NCI-H1930 (cell line): ENCODE measurements at regions not wholly inside any gene's neighbourhood (a gene's known extent, or its start where the extent isn't known, plus 50 kb on each side); places are given as distances from the start of the nearest gene placed in this dataset.
"Not testable (repeated sequence)": the region's sequence is repeated elsewhere in the genome, so short reads cannot be mapped to it uniquely, and the experiment has no call there.

Experiments used
- DNase-seq, 2 experiments: peaks; one replicate each; lab custom pipeline; 2025; lab: John Stamatoyannopoulos, UW

GRCh38 chr14:38409071-38409705, 153.3 kb upstream of the CLEC14A start:
- no peak for DNase-seq

GRCh38 chr14:38405851-38406635, 150.2 kb upstream of the CLEC14A start:
- no peak for DNase-seq

- DNase-seq: no peak
These were observed 148.7 kb upstream of the CLEC14A start for GRCh38 chr14:38404616-38405015.

GRCh38 chr14:38404100-38404541, 148.2 kb upstream of the CLEC14A start:
- DNase-seq: no peak

- no peak for DNase-seq
These were observed 144.9 kb upstream of the CLEC14A start for GRCh38 chr14:38400751-38401150.

DNA sequence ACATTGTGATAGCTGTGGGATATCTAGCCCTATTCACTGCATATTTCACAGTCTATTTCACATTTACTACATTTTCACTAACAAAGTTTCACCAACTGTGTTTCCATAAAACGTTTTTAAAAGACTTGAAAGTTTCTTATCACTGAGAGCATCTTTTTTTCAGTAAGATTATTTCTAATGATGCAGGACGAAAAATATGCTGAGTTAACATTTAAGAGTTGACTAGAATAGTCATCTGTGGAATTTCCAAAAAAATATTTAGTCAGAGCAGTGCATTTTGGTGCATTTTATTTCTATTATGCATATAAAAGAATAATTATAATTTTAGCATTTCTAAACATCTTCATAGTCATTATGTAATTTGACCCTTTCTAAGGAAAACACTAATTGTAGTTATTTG, 143.8 kb upstream of the CLEC14A start:
- DNase-seq: no peak

GRCh38 chr14:38394767-38395166, 138.9 kb upstream of the CLEC14A start:
- DNase-seq: no peak

DNA sequence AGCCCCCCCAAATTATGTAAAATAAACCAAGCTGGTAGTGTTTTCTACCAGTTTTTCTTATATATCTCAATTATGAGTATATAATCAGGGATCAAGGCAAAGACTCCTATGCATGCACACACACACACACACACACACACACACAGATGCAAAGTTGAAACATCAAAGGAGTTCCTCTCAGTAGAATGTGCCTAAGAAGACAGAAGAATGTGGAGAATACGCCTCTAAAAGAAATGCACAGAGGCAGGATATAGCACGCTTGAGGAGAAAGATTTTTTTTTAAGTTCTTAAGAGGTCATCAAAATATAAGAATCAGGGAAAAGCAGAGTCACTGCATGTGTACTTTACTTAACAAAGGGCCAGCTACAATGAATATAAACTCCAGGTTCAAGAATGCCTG, 138.2 kb upstream of the CLEC14A start:
- DNase-seq: no peak

DNA sequence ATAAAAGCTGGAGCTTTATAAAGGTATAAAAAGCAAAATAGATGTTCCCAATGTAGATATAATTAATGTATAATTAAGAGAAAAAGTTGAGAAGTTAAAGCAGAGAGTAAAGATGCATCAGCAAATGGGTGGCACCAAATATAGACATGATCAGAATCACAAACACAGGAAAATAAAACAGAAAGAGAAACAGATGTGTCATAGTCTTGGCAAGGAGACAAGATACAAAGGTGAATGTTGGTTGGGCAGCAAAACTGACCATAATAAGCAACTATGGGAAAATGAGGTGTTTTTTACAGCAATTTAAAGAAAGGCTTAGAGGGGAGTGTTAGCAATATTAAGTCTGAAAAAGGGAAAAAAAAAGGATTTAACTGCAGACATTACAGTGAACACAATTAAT, 135.4 kb upstream of the CLEC14A start:
- DNase-seq: no peak

DNA sequence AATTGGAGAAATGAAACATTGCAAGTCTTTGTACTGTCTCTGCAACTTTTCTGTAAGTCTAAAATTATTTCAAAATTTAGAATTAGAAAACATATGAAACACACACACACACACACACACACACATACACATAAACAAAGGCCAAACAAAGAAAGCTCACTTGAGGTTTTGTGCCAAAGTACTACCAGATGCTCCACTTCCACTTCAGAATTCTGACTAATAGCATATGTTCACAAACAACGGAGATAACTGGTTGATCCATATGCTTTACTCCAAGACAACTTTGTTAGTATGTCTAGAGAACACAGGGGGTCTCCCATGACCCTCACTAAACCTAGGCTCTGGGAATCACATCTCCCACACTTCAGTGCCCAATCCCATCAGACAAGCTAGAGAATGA, 133.8 kb upstream of the CLEC14A start:
- no peak for DNase-seq

DNA sequence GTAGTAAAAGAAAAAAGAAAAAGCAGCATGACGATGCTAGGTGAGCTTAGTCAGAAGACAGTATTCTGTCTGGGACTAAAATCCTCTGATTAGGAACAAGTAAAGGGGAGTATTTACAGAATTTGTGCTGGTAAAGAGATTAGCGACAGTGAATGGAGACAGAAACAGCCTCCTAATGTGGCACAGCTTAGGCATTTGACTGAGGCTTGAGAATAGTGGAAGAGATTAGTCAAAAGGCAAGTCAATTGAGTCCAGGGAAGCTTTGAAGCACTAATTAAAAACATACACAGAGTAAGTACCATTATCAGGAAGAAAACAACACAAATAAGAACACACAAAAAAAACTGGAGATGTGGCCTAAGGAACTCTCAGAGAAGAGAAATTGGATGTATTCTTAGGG, 131.9 kb upstream of the CLEC14A start:
- no peak for DNase-seq

DNA sequence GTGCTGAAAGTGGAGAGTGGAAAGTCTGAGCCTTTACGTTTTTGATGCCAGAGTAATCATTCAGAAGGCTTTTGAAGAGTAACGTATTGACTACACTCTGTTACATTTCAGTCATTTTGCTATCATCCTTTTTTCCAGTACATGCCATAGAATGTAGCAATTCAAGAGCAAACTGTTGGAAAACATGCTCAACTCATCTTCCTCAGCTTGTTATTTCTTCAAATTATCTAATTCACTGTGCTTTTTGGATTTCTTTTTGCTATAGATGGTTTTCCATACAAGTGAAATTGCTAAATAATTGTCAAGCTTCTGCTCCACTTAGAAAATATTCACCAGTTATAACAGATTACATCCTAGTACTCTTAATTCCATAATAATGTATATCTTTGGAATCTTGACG, 129.9 kb upstream of the CLEC14A start:
- no peak for DNase-seq

- no peak for DNase-seq
These were observed 129.4 kb upstream of the CLEC14A start for GRCh38 chr14:38385343-38385742.

- DNase-seq: no peak
These were observed 128.8 kb upstream of the CLEC14A start for GRCh38 chr14:38384741-38385140.

- DNase-seq: no peak
These were observed 112.0 kb upstream of the CLEC14A start for GRCh38 chr14:38367922-38368321.

- DNase-seq: no peak
These were observed 110.5 kb upstream of the CLEC14A start for GRCh38 chr14:38366374-38366773.

GRCh38 chr14:38363217-38363616, 107.3 kb upstream of the CLEC14A start:
- DNase-seq: no peak

DNA sequence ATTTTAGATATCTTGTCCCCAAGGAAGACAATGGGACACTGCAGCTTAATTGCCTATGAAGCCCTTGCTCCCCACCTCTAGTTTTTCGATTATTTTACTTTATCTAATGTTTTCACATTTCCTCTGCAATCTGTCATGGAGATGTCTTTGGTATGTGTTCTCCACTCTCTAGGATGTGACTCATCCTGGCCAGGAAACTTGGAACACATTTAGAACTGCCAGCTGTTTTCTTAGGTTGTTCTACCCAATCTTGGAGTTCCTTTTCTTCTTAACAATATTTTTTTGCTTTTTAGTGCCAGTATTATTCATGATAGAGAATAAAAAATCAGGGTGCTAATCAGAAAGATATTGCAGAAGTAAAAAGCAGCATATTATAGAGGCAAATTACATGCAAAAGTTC, 101.7 kb upstream of the CLEC14A start:
- DNase-seq: no peak

DNA sequence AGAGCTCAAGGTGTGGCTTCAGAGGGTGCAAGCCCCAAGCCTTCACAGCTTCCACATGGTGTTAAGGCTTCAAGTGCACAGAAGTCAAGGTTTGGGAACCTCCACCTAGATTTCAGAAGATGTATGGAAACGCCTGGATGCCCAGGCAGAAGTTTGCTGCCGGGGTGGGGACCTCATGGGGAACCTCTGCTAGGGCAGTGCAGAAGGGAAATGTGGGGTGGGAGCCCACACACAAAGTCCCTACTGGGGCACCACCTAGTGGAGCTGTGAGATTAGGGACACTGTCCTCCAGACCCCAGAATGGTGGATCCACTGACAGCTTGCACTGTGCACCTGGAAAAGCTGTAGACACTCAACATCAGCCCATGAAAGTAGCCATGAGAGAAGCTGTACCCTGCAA, 99.6 kb upstream of the CLEC14A start:
- not testable (repeated sequence) for DNase-seq

- no peak for DNase-seq
These were observed 94.2 kb upstream of the CLEC14A start for GRCh38 chr14:38350102-38350501.

GRCh38 chr14:38342803-38343202, 86.9 kb upstream of the CLEC14A start:
- no peak for DNase-seq

- no peak for DNase-seq
These were observed 83.8 kb upstream of the CLEC14A start for GRCh38 chr14:38339696-38340095.

- no peak for DNase-seq
These were observed 80.4 kb upstream of the CLEC14A start for GRCh38 chr14:38336298-38336697.

DNA sequence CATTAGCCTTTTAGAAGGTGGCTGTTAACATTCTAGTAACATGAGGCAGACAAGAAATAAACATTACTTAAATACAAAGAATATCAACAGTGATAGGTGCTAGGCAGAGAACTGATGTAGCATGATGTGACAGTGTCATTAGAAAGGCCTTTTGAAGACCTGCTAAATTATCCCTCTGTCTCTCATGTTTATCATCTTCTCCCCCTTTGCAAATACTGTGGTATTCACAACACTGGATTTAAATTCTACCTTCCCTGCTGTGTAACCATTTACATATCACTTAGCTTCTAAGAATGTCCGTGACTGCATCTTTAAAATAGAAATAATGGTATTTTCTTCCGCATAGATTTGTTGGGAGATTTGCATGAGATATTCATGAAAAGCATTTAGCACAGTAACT, 74.4 kb upstream of the CLEC14A start:
- DNase-seq: no peak
